Adrenal gland (tissue), 5 donors: ENCODE measurements at regions not wholly inside any gene's neighbourhood (a gene's known extent, or its start where the extent isn't known, plus 50 kb on each side); places are given as distances from the start of the nearest gene placed in this dataset.

ENCODE experiments used
- POLR2A ChIP-seq, 2 donors: fragments of 450-650 bp; IDR thresholded peaks; one replicate each; pipeline ENCODE4 v1.6.1; 2017; ENCODE audit warnings: antibody characterized with exemption in 2 of 2, mild to moderate bottlenecking in 2 of 2, moderate library complexity in 1 of 2
- TF ChIP-seq, protein P1 (sequence below), 6 experiments: fragments of 450-650 bp in 4 of 6; fragments of 200-600 bp in 2 of 6; sonication (generic) in 1 of 6; IDR thresholded peaks; 1 replicate in 5 of 6; 2 replicates in 1 of 6; pipeline versions ENCODE4 v1.5.1 to v1.8.0; 2016 to 2021; ENCODE audit warnings: antibody characterized with exemption in 6 of 6, mild to moderate bottlenecking in 2 of 6, moderate library complexity in 1 of 6
- donor health status: DM: no; HTN: no; CAD: no.

DNA sequence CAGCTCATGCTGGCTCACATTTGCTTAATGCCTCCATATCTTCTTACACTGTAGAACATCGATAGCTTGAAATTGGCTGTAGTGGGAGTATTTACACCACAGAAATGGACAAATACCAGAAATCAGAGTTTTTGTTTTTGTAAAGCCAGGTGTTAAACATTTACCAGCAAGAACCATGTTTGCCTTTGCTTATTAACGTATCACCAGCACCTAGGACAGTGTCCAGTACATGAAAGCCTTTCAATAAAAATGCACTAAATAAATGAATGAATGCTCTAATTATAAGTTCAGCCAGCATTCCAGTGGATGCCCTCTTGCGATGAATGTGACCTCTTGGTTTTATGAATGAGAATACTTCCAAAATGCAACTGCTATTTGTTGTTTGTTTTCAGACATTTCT lies 140.4 kb upstream of the VLDLR start:
- TF ChIP-seq, protein P1, sequence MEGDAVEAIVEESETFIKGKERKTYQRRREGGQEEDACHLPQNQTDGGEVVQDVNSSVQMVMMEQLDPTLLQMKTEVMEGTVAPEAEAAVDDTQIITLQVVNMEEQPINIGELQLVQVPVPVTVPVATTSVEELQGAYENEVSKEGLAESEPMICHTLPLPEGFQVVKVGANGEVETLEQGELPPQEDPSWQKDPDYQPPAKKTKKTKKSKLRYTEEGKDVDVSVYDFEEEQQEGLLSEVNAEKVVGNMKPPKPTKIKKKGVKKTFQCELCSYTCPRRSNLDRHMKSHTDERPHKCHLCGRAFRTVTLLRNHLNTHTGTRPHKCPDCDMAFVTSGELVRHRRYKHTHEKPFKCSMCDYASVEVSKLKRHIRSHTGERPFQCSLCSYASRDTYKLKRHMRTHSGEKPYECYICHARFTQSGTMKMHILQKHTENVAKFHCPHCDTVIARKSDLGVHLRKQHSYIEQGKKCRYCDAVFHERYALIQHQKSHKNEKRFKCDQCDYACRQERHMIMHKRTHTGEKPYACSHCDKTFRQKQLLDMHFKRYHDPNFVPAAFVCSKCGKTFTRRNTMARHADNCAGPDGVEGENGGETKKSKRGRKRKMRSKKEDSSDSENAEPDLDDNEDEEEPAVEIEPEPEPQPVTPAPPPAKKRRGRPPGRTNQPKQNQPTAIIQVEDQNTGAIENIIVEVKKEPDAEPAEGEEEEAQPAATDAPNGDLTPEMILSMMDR (IDR thresholded peaks at IDR 0.05) = no peak
- TF ChIP-seq POLR2A (IDR thresholded peaks at IDR 0.05) = no peak
